Inflammatory macrophage treated with lipopolysaccharide for 1 hour (primary cell): ENCODE measurements at regions not wholly inside any gene's neighbourhood (a gene's known extent, or its start where the extent isn't known, plus 50 kb on each side); places are given as distances from the start of the nearest gene placed in this dataset.

Source experiments
- DNase-seq, 2 donors: peaks; one replicate each; pipeline ENCODE4 v3.0.0-alpha.2; 2020 to 2022

- DNase-seq, result no peak
These were observed 499.3 kb downstream of the GLRX3 start for GRCh38 chr10:130635528-130635927.

GRCh38 chr10:130636313-130636930 lies 500.2 kb downstream of the GLRX3 start:
- DNase-seq, result peak; percentile 26 to 35

- DNase-seq, result peak; percentile 23 to 26
These were observed 501.0 kb downstream of the GLRX3 start for GRCh38 chr10:130637089-130637676.

- peak; percentile 64 to 67 for DNase-seq
These were observed 502.8 kb downstream of the GLRX3 start for GRCh38 chr10:130638991-130639390.

- no peak for DNase-seq
These were observed 506.7 kb downstream of the GLRX3 start for GRCh38 chr10:130642926-130643325.

- no peak for DNase-seq
These were observed 511.1 kb downstream of the GLRX3 start for GRCh38 chr10:130647341-130647740.

- no peak for DNase-seq
These were observed 512.6 kb downstream of the GLRX3 start for GRCh38 chr10:130648807-130649206.

GRCh38 chr10:130652544-130652943 lies 516.4 kb downstream of the GLRX3 start:
- DNase-seq, result peak; percentile 49 to 63

- no peak for DNase-seq
These were observed 516.9 kb downstream of the GLRX3 start for GRCh38 chr10:130652964-130653578.

GRCh38 chr10:130654726-130655125 lies 518.5 kb downstream of the GLRX3 start:
- no peak for DNase-seq

GRCh38 chr10:130655313-130656186 lies 519.4 kb downstream of the GLRX3 start:
- no peak for DNase-seq

- no peak for DNase-seq
These were observed 520.0 kb downstream of the GLRX3 start for GRCh38 chr10:130656187-130656575.

- no peak for DNase-seq
These were observed 520.5 kb downstream of the GLRX3 start for GRCh38 chr10:130656582-130657133.

- DNase-seq, result no peak
These were observed 522.6 kb downstream of the GLRX3 start for GRCh38 chr10:130658687-130659290.

GRCh38 chr10:130659528-130659927 lies 523.3 kb downstream of the GLRX3 start:
- no peak for DNase-seq

- no peak for DNase-seq
These were observed 524.1 kb downstream of the GLRX3 start for GRCh38 chr10:130660266-130660665.

GRCh38 chr10:130661419-130661818 lies 525.2 kb downstream of the GLRX3 start:
- no peak for DNase-seq

GRCh38 chr10:130662775-130663174 lies 526.6 kb downstream of the GLRX3 start:
- no peak for DNase-seq

- no peak for DNase-seq
These were observed 528.3 kb downstream of the GLRX3 start for GRCh38 chr10:130664526-130664925.

GRCh38 chr10:130666215-130666614 lies 530.0 kb downstream of the GLRX3 start:
- no peak for DNase-seq

- DNase-seq, result no peak
These were observed 550.6 kb downstream of the GLRX3 start for GRCh38 chr10:130686689-130687300.

GRCh38 chr10:130687566-130687965 lies 551.4 kb downstream of the GLRX3 start:
- DNase-seq, result no peak
